BJ (cell line): ENCODE measurements at regions not wholly inside any gene's neighbourhood (a gene's known extent, or its start where the extent isn't known, plus 50 kb on each side); places are given as distances from the start of the nearest gene placed in this dataset.
"Not testable (repeated sequence)": the region's sequence is repeated elsewhere in the genome, so short reads cannot be mapped to it uniquely, and the experiment has no call there.

Experiments
- CTCF ChIA-PET: fragments of 350-600 bp; formaldehyde crosslinking; extraction: SDS; loops from one replicate; lab custom pipeline; 2021; ENCODE audit warnings: antibody characterized with exemption, inconsistent platforms; lab: Yijun Ruan, JAX
- POLR2A ChIA-PET: fragments of 300-600 bp; sonication (Branson Sonifier 250); formaldehyde crosslinking; extraction: SDS; loops from one replicate; lab custom pipeline; 2021; ENCODE audit warnings: antibody characterized with exemption; lab: Charles Lee
- DNase-seq: peaks from one replicate; pipeline ENCODE4 v3.0.0-alpha.2; 2011; ENCODE audit warnings: low read depth
- H3K27me3 ChIP-seq: 2 replicates; pipeline ENCODE4 v1.6.0; 2011; ENCODE audit warnings: low read length; ENCODE audit not compliant: control insufficient read depth, insufficient read depth
- H3K36me3 ChIP-seq: 2 replicates; pipeline ENCODE4 v1.5.1; 2011; ENCODE audit warnings: low read length; ENCODE audit not compliant: control insufficient read depth, insufficient read depth
- H3K4me3 ChIP-seq: 2 replicates; pipeline ENCODE4 v1.5.1; 2011; ENCODE audit warnings: low read depth, mild to moderate bottlenecking, control low read depth, low read length
- CTCF ChIP-seq: IDR thresholded peaks from 2 replicates; pipeline ENCODE4 v1.5.1; 2011; ENCODE audit warnings: low read depth, mild to moderate bottlenecking, control low read depth, inconsistent platforms, low read length, moderate library complexity; ENCODE audit not compliant: insufficient read depth

GRCh38 chr6:12485837-12486236, 195.7 kb downstream of the EDN1 start:
- no peak overlapping the region for H3K4me3 ChIP-seq
- CTCF ChIA-PET, result interaction anchor here (0.6 to 0.8 kb wide), 2 partner anchors 19 to 120 kb away, joined by 3 to 4 read pairs; no protein-coding TSS in a partner anchor
- POLR2A ChIA-PET, result no interaction called here
- H3K27me3 ChIP-seq, result no peaks in the 10 kb centered on the region
- DNase-seq, result no peak
- TF ChIP-seq CTCF, result no peak
- no peaks in the 10 kb centered on the region for H3K36me3 ChIP-seq

- H3K4me3 ChIP-seq, result no peak overlapping the region
- DNase-seq, result no peak
- ChIA-PET POLR2A (no interaction called here), CTCF (interaction anchor here (0.8 to 1.1 kb wide), 3 partner anchors 11 to 122 kb away, joined by 3 to 4 read pairs (median 3); no protein-coding TSS in a partner anchor)
- no peak for TF ChIP-seq CTCF
- H3K36me3 ChIP-seq, result no peaks in the 10 kb centered on the region
- H3K27me3 ChIP-seq, result no peaks in the 10 kb centered on the region
These were observed 200.3 kb downstream of the EDN1 start for GRCh38 chr6:12490351-12490903.

- POLR2A ChIA-PET, result no interaction called here
- TF ChIP-seq CTCF, result no peak
- Histone ChIP-seq H3K27me3 (no peaks in the 10 kb centered on the region), H3K4me3 (no peak overlapping the region), H3K36me3 (no peaks in the 10 kb centered on the region)
- peak; percentile 87 for DNase-seq
- CTCF ChIA-PET, result interaction anchor here (0.8 to 1.1 kb wide), 3 partner anchors 11 to 121 kb away, joined by 3 read pairs; no protein-coding TSS in a partner anchor
These were observed 200.9 kb downstream of the EDN1 start for GRCh38 chr6:12490904-12491571.

- H3K4me3 ChIP-seq, H3K36me3 ChIP-seq, DNase-seq, POLR2A ChIA-PET, H3K27me3 ChIP-seq: not testable (repeated sequence)
- CTCF ChIA-PET, result interaction anchor here (1.0 to 1.4 kb wide), 2 partner anchors 9 to 102 kb away, joined by 3 read pairs; no protein-coding TSS in a partner anchor
These were observed 202.8 kb downstream of the EDN1 start for GRCh38 chr6:12492929-12493328.

- CTCF ChIA-PET, result interaction anchor here (1.4 kb wide), 1 partner anchor 10 kb away, joined by 3 read pairs; no protein-coding TSS in a partner anchor
- Histone ChIP-seq H3K36me3 (no peaks in the 10 kb centered on the region), H3K27me3 (no peaks in the 10 kb centered on the region), H3K4me3 (no peak overlapping the region)
- TF ChIP-seq CTCF, result no peak
- no peak for DNase-seq
- POLR2A ChIA-PET, result no interaction called here
These were observed 203.3 kb downstream of the EDN1 start for GRCh38 chr6:12493446-12493845.
